K562 (cell line): ENCODE measurements at regions not wholly inside any gene's neighbourhood (a gene's known extent, or its start where the extent isn't known, plus 50 kb on each side); places are given as distances from the start of the nearest gene placed in this dataset.

Source experiments
- ATAC-seq: fragments of 200-7000 bp; cut with Tn5 transposase; 3 replicates; pipeline ENCODE4 v1.9.1; 2020; ENCODE audit warnings: moderate library complexity
- BruUV-seq: library from RNA; stranded (reverse); fragments of 400-500 nt; replicated peaks from 2 replicates; lab custom pipeline; 2021; lab: Mats Ljungman, UMichigan
- CTCF ChIA-PET: fragments of 300-600 bp; formaldehyde crosslinking; extraction: SDS; loops from one replicate; lab custom pipeline; 2021; ENCODE audit warnings: low intra/inter-chr PET ratio; lab: Yijun Ruan, JAX
- POLR2A ChIA-PET: fragments of 300-600, 350-650 bp; sonication (Branson Sonifier 250); formaldehyde crosslinking; extraction: SDS; loops from one replicate; lab custom pipeline; 2021; ENCODE audit warnings: antibody characterized with exemption, inconsistent platforms; lab: Yijun Ruan, JAX
- DNase-seq, 4 experiments: peaks; one replicate each; pipeline versions ENCODE4 v3.0.0 to v3.0.0-alpha.2; 2011 to 2018; ENCODE audit warnings: low spot score in 3 of 4, mixed read lengths in 3 of 4; ENCODE audit errors: extremely low read depth in 1 of 4
- FAIRE-seq: peaks from 2 replicates; lab custom pipeline; 2011; peaks lifted over from hg19 to GRCh38; lab: Jason Lieb, UNC
- H2AFZ ChIP-seq: 2 replicates; pipeline ENCODE4 v1.6.0; 2011; ENCODE audit warnings: low read depth, low read length, control low read depth, inconsistent platforms
- H3K27ac ChIP-seq: fragments of 200-600 bp; 3 replicates; pipeline ENCODE4 v1.8.0; 2011; ENCODE audit warnings: low read depth, mild to moderate bottlenecking, control low read depth, inconsistent platforms, low read length, moderate library complexity, mixed read lengths; ENCODE audit errors: extremely low read depth
- H3K27me3 ChIP-seq, 2 experiments: fragments of 300-600 bp in 1 of 2; 2 replicates in 1 of 2; 3 replicates in 1 of 2; pipeline versions ENCODE4 v1.6.0 to v1.8.0; 2011; ENCODE audit warnings: inconsistent platforms in 2 of 2, low read length in 2 of 2, mild to moderate bottlenecking in 1 of 2, mixed read lengths in 1 of 2, moderate library complexity in 1 of 2; ENCODE audit not compliant: control insufficient read depth in 2 of 2, insufficient read depth in 2 of 2
- H3K36me3 ChIP-seq: fragments of 300-600 bp; 3 replicates; pipeline ENCODE4 v1.8.0; 2011; ENCODE audit warnings: mild to moderate bottlenecking, low read length, inconsistent platforms; ENCODE audit not compliant: control insufficient read depth, insufficient read depth
- H3K4me1 ChIP-seq, 2 experiments: fragments of 200-600 bp in 1 of 2; replicated peaks in 1 of 2; 2 replicates in 1 of 2; 3 replicates in 1 of 2; pipeline versions ENCODE4 v1.5.1 to v1.8.0; 2011; ENCODE audit warnings: inconsistent platforms in 2 of 2, low read length in 2 of 2, mild to moderate bottlenecking in 1 of 2, mixed read lengths in 1 of 2, moderate library complexity in 1 of 2; ENCODE audit not compliant: control insufficient read depth in 2 of 2, insufficient read depth in 2 of 2
- H3K4me2 ChIP-seq: 2 replicates; pipeline ENCODE4 v1.6.1; 2011; ENCODE audit warnings: low read length, control low read depth, inconsistent platforms, mixed read lengths; ENCODE audit not compliant: insufficient read depth
- H3K4me3 ChIP-seq: fragments of 200-600 bp; sonication (generic), shearing (Covaris generic); 2 replicates; pipeline ENCODE4 v1.5.1; 2016; ENCODE audit warnings: control low read depth, inconsistent platforms
- H3K79me2 ChIP-seq: fragments of 200-600 bp; 3 replicates; pipeline ENCODE4 v1.8.0; 2011; ENCODE audit warnings: low read length, inconsistent platforms; ENCODE audit not compliant: control insufficient read depth, insufficient read depth
- H3K9ac ChIP-seq, 2 experiments: 2 replicates each; pipeline versions ENCODE4 v1.6.0 to v1.6.1; 2011; ENCODE audit warnings: low read depth in 2 of 2, low read length in 2 of 2, control low read depth in 1 of 2, inconsistent platforms in 1 of 2, mild to moderate bottlenecking in 1 of 2, mixed read lengths in 1 of 2; ENCODE audit not compliant: insufficient read depth in 1 of 2
- H3K9me1 ChIP-seq: one replicate; pipeline ENCODE4 v1.6.0; 2011; ENCODE audit warnings: inconsistent platforms, mild to moderate bottlenecking, low read length, moderate library complexity; ENCODE audit not compliant: control insufficient read depth, insufficient read depth
- H3K9me3 ChIP-seq: replicated peaks from 2 replicates; pipeline ENCODE4 v1.5.1; 2011; ENCODE audit warnings: low read depth, low read length, inconsistent platforms; ENCODE audit not compliant: control insufficient read depth, insufficient read depth
- H4K20me1 ChIP-seq: replicated peaks from 2 replicates; pipeline ENCODE4 v1.6.1; 2011; ENCODE audit warnings: low read length, inconsistent platforms, mixed read lengths; ENCODE audit not compliant: control insufficient read depth, insufficient read depth
- CBX5 ChIP-seq: IDR thresholded peaks from 2 replicates; pipeline ENCODE4 v1.6.1; 2014; ENCODE audit warnings: low read depth, borderline replicate concordance
- CEBPB ChIP-seq: fragments of 450-650 bp; IDR thresholded peaks from 2 replicates; pipeline ENCODE4 v1.6.1; 2016; ENCODE audit warnings: missing genetic modification characterization, missing compliant biosample characterization
- EWSR1 ChIP-seq: fragments of 450-650 bp; IDR thresholded peaks from 2 replicates; pipeline ENCODE4 v1.6.1; 2018; ENCODE audit warnings: borderline replicate concordance, mild to moderate bottlenecking, low read depth, moderate library complexity; ENCODE audit not compliant: partially characterized antibody
- LARP7 ChIP-seq: fragments of 450-650 bp; IDR thresholded peaks from 2 replicates; pipeline ENCODE4 v1.6.1; 2016
- NEUROD1 ChIP-seq: fragments of 150-350 bp; IDR thresholded peaks from 2 replicates; pipeline ENCODE4 v1.6.1; 2014; ENCODE audit warnings: borderline replicate concordance, low read length, low read depth; ENCODE audit not compliant: partially characterized antibody
- POLR2B ChIP-seq: fragments of 450-650 bp; IDR thresholded peaks from 2 replicates; pipeline ENCODE4 v1.6.1; 2018; ENCODE audit warnings: low read depth; ENCODE audit not compliant: partially characterized antibody
- SMAD4 ChIP-seq: fragments of 250-450 bp; sonication (Bioruptor Pico); conservative IDR thresholded peaks from 2 replicates; pipeline ENCODE4 v1.8.0; 2021; ENCODE audit warnings: inconsistent platforms, mild to moderate bottlenecking, moderate library complexity
- ZHX1 ChIP-seq: fragments of 150-350 bp; conservative IDR thresholded peaks from 2 replicates; pipeline ENCODE4 v1.6.1; 2014; ENCODE audit warnings: low read length
- ZNF224 ChIP-seq: sonication (generic); formaldehyde crosslinking; IDR thresholded peaks from 2 replicates; pipeline ENCODE4 v1.8.0; 2022; ENCODE audit warnings: mild to moderate bottlenecking, missing genetic modification reagents
- ZNF431 ChIP-seq: sonication (generic); formaldehyde crosslinking; IDR thresholded peaks from 2 replicates; pipeline ENCODE4 v1.8.0; 2022; ENCODE audit warnings: mild to moderate bottlenecking, missing genetic modification reagents
- WGBS: fragments of 100-300 bp; shearing (Covaris generic); methylation state at CpG from one replicate; pipeline ENCODE4 v1.1.6; 2016; ENCODE audit warnings: low coverage, mixed read lengths; ENCODE audit not compliant: insufficient coverage; ENCODE audit errors: missing lambda C conversion rate; 5-methylcytosine and 5-hydroxymethylcytosine counted together
- in situ Hi-C: fragments of 300-500 bp; cut with MboI; formaldehyde crosslinking; loops from 4 replicates; pipeline ENCODE4 v1.15.0; 2018; ENCODE audit warnings: inconsistent platforms, mixed read lengths
- intact Hi-C: fragments of 100-400 bp; cut with micrococcal nuclease; formaldehyde crosslinking; loops from 2 replicates; pipeline ENCODE4 v1.14.2; 2022
- TF ChIP-seq, protein P1 (sequence below): sonication (generic); formaldehyde crosslinking; IDR thresholded peaks from 2 replicates; pipeline ENCODE4 v1.8.0; 2022; ENCODE audit warnings: mild to moderate bottlenecking, missing genetic modification reagents, borderline replicate concordance

- no peak overlapping the region for H3K4me3 ChIP-seq
- H2AFZ ChIP-seq, result no peak overlapping the region
- BruUV-seq, result no TSS peak
- no peak overlapping the region for H3K27ac ChIP-seq
- no peaks in the 10 kb centered on the region for H3K36me3 ChIP-seq
- TF ChIP-seq CEBPB (tag) (0 out of 2 replicates have a peak, but pooled peaks have one; percentile 9), LARP7 (no peak), ZNF224 (no peak)
- no peaks in the 10 kb centered on the region for H3K9me1 ChIP-seq
- H3K27me3 ChIP-seq, result no peaks in the 10 kb centered on the region
- H3K9me3 ChIP-seq, result peaks cover 11% of the 10 kb centered on the region
- H3K4me1 ChIP-seq, result 0 out of 5 replicates have a peak, but pooled peaks cover 0 to 3% of the 10 kb centered on the region in 2 experiments
- no peak for FAIRE-seq
- intact Hi-C loops (no loop called here), in situ Hi-C loops (no loop called here)
- CTCF ChIA-PET, result interaction anchor here (0.6 to 0.7 kb wide), 2 partner anchors 9 to 130 kb away, joined by 3 read pairs; no protein-coding TSS in a partner anchor
- H4K20me1 ChIP-seq, result no peaks in the 10 kb centered on the region
- 6% methylated on average over 1 of the region's 1 CpG for WGBS
- POLR2A ChIA-PET, result no interaction called here
- DNase-seq, result no peak
- H3K9ac ChIP-seq, result no peak overlapping the region
- no peak overlapping the region for H3K4me2 ChIP-seq
- H3K79me2 ChIP-seq, result no peaks in the 10 kb centered on the region
- no peak for ATAC-seq
Observed at GRCh38 chr6:15929685-15930084, 199.2 kb upstream of the MYLIP start.

GRCh38 chr6:15927531-15928225 lies 201.2 kb upstream of the MYLIP start:
- intact Hi-C loops, result no loop called here
- TF ChIP-seq CBX5 (no peak), ZNF431 (CRISPR knock-in tag) (no peak), NEUROD1 (no peak), EWSR1 (no peak), SMAD4 (no peak), POLR2B (no peak), ZHX1 (no peak)
- TF ChIP-seq, protein P1, sequence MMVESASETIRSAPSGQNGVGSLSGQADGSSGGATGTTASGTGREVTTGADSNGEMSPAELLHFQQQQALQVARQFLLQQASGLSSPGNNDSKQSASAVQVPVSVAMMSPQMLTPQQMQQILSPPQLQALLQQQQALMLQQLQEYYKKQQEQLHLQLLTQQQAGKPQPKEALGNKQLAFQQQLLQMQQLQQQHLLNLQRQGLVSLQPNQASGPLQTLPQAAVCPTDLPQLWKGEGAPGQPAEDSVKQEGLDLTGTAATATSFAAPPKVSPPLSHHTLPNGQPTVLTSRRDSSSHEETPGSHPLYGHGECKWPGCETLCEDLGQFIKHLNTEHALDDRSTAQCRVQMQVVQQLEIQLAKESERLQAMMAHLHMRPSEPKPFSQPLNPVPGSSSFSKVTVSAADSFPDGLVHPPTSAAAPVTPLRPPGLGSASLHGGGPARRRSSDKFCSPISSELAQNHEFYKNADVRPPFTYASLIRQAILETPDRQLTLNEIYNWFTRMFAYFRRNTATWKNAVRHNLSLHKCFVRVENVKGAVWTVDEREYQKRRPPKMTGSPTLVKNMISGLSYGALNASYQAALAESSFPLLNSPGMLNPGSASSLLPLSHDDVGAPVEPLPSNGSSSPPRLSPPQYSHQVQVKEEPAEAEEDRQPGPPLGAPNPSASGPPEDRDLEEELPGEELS, result no peak

More at GRCh38 chr6:15927531-15928225, 201.2 kb upstream of the MYLIP start:
- Histone ChIP-seq H3K79me2 (no peaks in the 10 kb centered on the region), H3K27me3 (no peaks in the 10 kb centered on the region), H3K9me1 (no peaks in the 10 kb centered on the region), H4K20me1 (no peaks in the 10 kb centered on the region), H3K9me3 (peaks cover 11% of the 10 kb centered on the region), H3K4me2 (no peak overlapping the region), H3K9ac (no peak overlapping the region), H3K27ac (no peak overlapping the region), H3K4me1 (peaks cover 0 to 10% of the 10 kb centered on the region in 2 experiments; a peak in 2 of 5 replicates), H2AFZ (0 out of 2 replicates have a peak overlapping the region, but pooled peaks have one; percentile 0), H3K36me3 (no peaks in the 10 kb centered on the region), H3K4me3 (no peak overlapping the region)
- WGBS, result 55% methylated on average over 2 of the region's 2 CpGs
- ATAC-seq (no peak), DNase-seq (no peak), FAIRE-seq (no peak)
- CTCF ChIA-PET, result no interaction called here
- no TSS peak for BruUV-seq
- in situ Hi-C loops, result no loop called here
- POLR2A ChIA-PET, result interaction anchor here (1.4 kb wide), 1 partner anchor 12 kb away, joined by 3 read pairs; no protein-coding TSS in a partner anchor
